AG08396 (cell line): ENCODE measurements at regions not wholly inside any gene's neighbourhood (a gene's known extent, or its start where the extent isn't known, plus 50 kb on each side); places are given as distances from the start of the nearest gene placed in this dataset.
"Not testable (repeated sequence)": the region's sequence is repeated elsewhere in the genome, so short reads cannot be mapped to it uniquely, and the experiment has no call there.

Experiments used
- DNase-seq: peaks from one replicate; pipeline ENCODE4 v3.0.0; 2012; ENCODE audit warnings: low spot score, mixed read lengths

- DNase-seq = no peak
These were observed 979.7 kb downstream of the RAPGEF2 start for GRCh38 chr4:160082432-160083207.

- DNase-seq = no peak
These were observed 988.8 kb downstream of the RAPGEF2 start for GRCh38 chr4:160091631-160092030.

GRCh38 chr4:160100316-160100715 is 997.4 kb downstream of the RAPGEF2 start:
- no peak for DNase-seq

GRCh38 chr4:160110891-160111290 is 1008.0 kb downstream of the RAPGEF2 start:
- DNase-seq = no peak

GRCh38 chr4:160117686-160118085 is 1014.8 kb downstream of the RAPGEF2 start:
- DNase-seq = no peak

- DNase-seq = not testable (repeated sequence)
These were observed 1022.9 kb downstream of the RAPGEF2 start for GRCh38 chr4:160125576-160126287.

GRCh38 chr4:160127211-160127610 is 1024.3 kb downstream of the RAPGEF2 start:
- DNase-seq = no peak

- no peak for DNase-seq
These were observed 1026.6 kb downstream of the RAPGEF2 start for GRCh38 chr4:160129439-160129838.

- DNase-seq = no peak
These were observed 1033.1 kb downstream of the RAPGEF2 start for GRCh38 chr4:160136021-160136420.

- DNase-seq = no peak
These were observed 1038.3 kb downstream of the RAPGEF2 start for GRCh38 chr4:160141206-160141605.

GRCh38 chr4:160142579-160142978 is 1039.7 kb downstream of the RAPGEF2 start:
- no peak for DNase-seq

GRCh38 chr4:160143574-160143973 is 1040.7 kb downstream of the RAPGEF2 start:
- no peak for DNase-seq

GRCh38 chr4:160159457-160159856 is 1056.6 kb downstream of the RAPGEF2 start:
- DNase-seq = no peak

GRCh38 chr4:160161026-160161425 is 1058.1 kb downstream of the RAPGEF2 start:
- DNase-seq = no peak

- no peak for DNase-seq
These were observed 1072.3 kb downstream of the RAPGEF2 start for GRCh38 chr4:160175064-160175643.

- DNase-seq = no peak
These were observed 1077.3 kb downstream of the RAPGEF2 start for GRCh38 chr4:160180211-160180610.

- no peak for DNase-seq
These were observed 1079.8 kb downstream of the RAPGEF2 start for GRCh38 chr4:160182727-160183126.

- DNase-seq = no peak
These were observed 1082.0 kb downstream of the RAPGEF2 start for GRCh38 chr4:160184884-160185283.

- DNase-seq = no peak
These were observed 1090.9 kb downstream of the RAPGEF2 start for GRCh38 chr4:160193787-160194186.

GRCh38 chr4:160194716-160195115 is 1091.8 kb downstream of the RAPGEF2 start:
- no peak for DNase-seq

GRCh38 chr4:160202802-160203201 is 1099.9 kb downstream of the RAPGEF2 start:
- DNase-seq = no peak

GRCh38 chr4:160212078-160212477 is 1109.2 kb downstream of the RAPGEF2 start:
- no peak for DNase-seq

- no peak for DNase-seq
These were observed 1110.5 kb downstream of the RAPGEF2 start for GRCh38 chr4:160213366-160213765.
